ENCODE measurements at regions not wholly inside any gene's neighbourhood (a gene's known extent, or its start where the extent isn't known, plus 50 kb on each side); places are given as distances from the start of the nearest gene placed in this dataset.

- Mint-ChIP-seq H3K4me1 (no peaks in the 10 kb centered on the region), H3K36me3 (no peaks in the 10 kb centered on the region), H3K4me3 (no peak overlapping the region), H3K9me3 (no peaks in the 10 kb centered on the region), H3K27me3 (ENCODE audit: low read depth) (no peaks in the 10 kb centered on the region), H3K27ac (no peak overlapping the region)
- no peak for TF ChIP-seq CTCF (IDR thresholded peaks at IDR 0.05; ENCODE audit: unreplicated experiment)
- no peak for DNase-seq (ENCODE audit: low spot score in 2 of 2, unreplicated experiment in 2 of 2)
These were observed 1239.7 kb downstream of the C4orf33 start for GRCh38 chr4:130335417-130336194.

- H3K4me3 Mint-ChIP-seq = no peak overlapping the region
- no peaks in the 10 kb centered on the region for H3K27me3 Mint-ChIP-seq (ENCODE audit: low read depth)
- TF ChIP-seq CTCF (IDR thresholded peaks at IDR 0.05; ENCODE audit: unreplicated experiment) = peak; percentile 42
- no peak overlapping the region for H3K27ac Mint-ChIP-seq
- no peak for DNase-seq (ENCODE audit: low spot score in 2 of 2, unreplicated experiment in 2 of 2)
- H3K36me3 Mint-ChIP-seq = no peaks in the 10 kb centered on the region
- H3K9me3 Mint-ChIP-seq = no peaks in the 10 kb centered on the region
- H3K4me1 Mint-ChIP-seq = no peaks in the 10 kb centered on the region
These were observed 1240.7 kb downstream of the C4orf33 start for GRCh38 chr4:130336585-130337217.

GRCh38 chr4:130338851-130339250 lies 1242.9 kb downstream of the C4orf33 start:
- Mint-ChIP-seq H3K27ac (no peak overlapping the region), H3K36me3 (no peaks in the 10 kb centered on the region), H3K9me3 (no peaks in the 10 kb centered on the region), H3K27me3 (ENCODE audit: low read depth) (no peaks in the 10 kb centered on the region), H3K4me3 (no peak overlapping the region), H3K4me1 (no peaks in the 10 kb centered on the region)
- DNase-seq (ENCODE audit: low spot score in 2 of 2, unreplicated experiment in 2 of 2) = no peak
- TF ChIP-seq CTCF (IDR thresholded peaks at IDR 0.05; ENCODE audit: unreplicated experiment) = no peak

GRCh38 chr4:130349745-130350144 lies 1253.8 kb downstream of the C4orf33 start:
- H3K27ac Mint-ChIP-seq = no peak overlapping the region
- H3K36me3 Mint-ChIP-seq = no peaks in the 10 kb centered on the region
- DNase-seq (ENCODE audit: low spot score in 2 of 2, unreplicated experiment in 2 of 2) = no peak
- no peaks in the 10 kb centered on the region for H3K4me1 Mint-ChIP-seq
- H3K9me3 Mint-ChIP-seq = no peaks in the 10 kb centered on the region
- no peaks in the 10 kb centered on the region for H3K27me3 Mint-ChIP-seq (ENCODE audit: low read depth)
- no peak for TF ChIP-seq CTCF (IDR thresholded peaks at IDR 0.05; ENCODE audit: unreplicated experiment)
- H3K4me3 Mint-ChIP-seq = no peak overlapping the region

- TF ChIP-seq CTCF (IDR thresholded peaks at IDR 0.05; ENCODE audit: unreplicated experiment) = no peak
- H3K9me3 Mint-ChIP-seq = no peaks in the 10 kb centered on the region
- no peak overlapping the region for H3K27ac Mint-ChIP-seq
- no peak for DNase-seq (ENCODE audit: low spot score in 2 of 2, unreplicated experiment in 2 of 2)
- no peaks in the 10 kb centered on the region for H3K36me3 Mint-ChIP-seq
- H3K4me3 Mint-ChIP-seq = no peak overlapping the region
- H3K4me1 Mint-ChIP-seq = no peaks in the 10 kb centered on the region
- no peaks in the 10 kb centered on the region for H3K27me3 Mint-ChIP-seq (ENCODE audit: low read depth)
These were observed 1260.9 kb downstream of the C4orf33 start for GRCh38 chr4:130356873-130357272.
